ENCODE measurements at regions not wholly inside any gene's neighbourhood (a gene's known extent, or its start where the extent isn't known, plus 50 kb on each side); places are given as distances from the start of the nearest gene placed in this dataset.

GRCh38 chr6:98589536-98589935 is 244.8 kb upstream of the POU3F2 start:
- Mint-ChIP-seq H3K9me3 (peaks cover 3% of the 10 kb centered on the region), H3K36me3 (no peaks in the 10 kb centered on the region), H3K27me3 (peaks cover 11% of the 10 kb centered on the region), H3K27ac (no peak overlapping the region), H3K4me1 (ENCODE audit: unreplicated experiment) (no peaks in the 10 kb centered on the region), H3K4me3 (no peak overlapping the region)
- no peak for DNase-seq (ENCODE audit: extremely low spot score, unreplicated experiment)
- TF ChIP-seq CTCF (conservative IDR thresholded peaks at IDR 0.05) = no peak

- Mint-ChIP-seq H3K9me3 (peaks cover under 1% of the 10 kb centered on the region), H3K4me3 (no peak overlapping the region), H3K27me3 (peaks cover 11% of the 10 kb centered on the region), H3K27ac (no peak overlapping the region), H3K36me3 (no peaks in the 10 kb centered on the region), H3K4me1 (ENCODE audit: unreplicated experiment) (no peaks in the 10 kb centered on the region)
- DNase-seq (ENCODE audit: extremely low spot score, unreplicated experiment) = no peak
- TF ChIP-seq CTCF (conservative IDR thresholded peaks at IDR 0.05) = no peak
Observed at GRCh38 chr6:98590136-98590681, 244.2 kb upstream of the POU3F2 start.

GRCh38 chr6:98590997-98591396 is 243.4 kb upstream of the POU3F2 start:
- no peak for DNase-seq (ENCODE audit: extremely low spot score, unreplicated experiment)
- no peaks in the 10 kb centered on the region for H3K4me1 Mint-ChIP-seq (ENCODE audit: unreplicated experiment)
- H3K27ac Mint-ChIP-seq = no peak overlapping the region
- no peaks in the 10 kb centered on the region for H3K9me3 Mint-ChIP-seq
- no peaks in the 10 kb centered on the region for H3K36me3 Mint-ChIP-seq
- peaks cover 7% of the 10 kb centered on the region for H3K27me3 Mint-ChIP-seq
- no peak for TF ChIP-seq CTCF (conservative IDR thresholded peaks at IDR 0.05)
- no peak overlapping the region for H3K4me3 Mint-ChIP-seq

GRCh38 chr6:98593676-98594075 is 240.7 kb upstream of the POU3F2 start:
- Mint-ChIP-seq H3K36me3 (no peaks in the 10 kb centered on the region), H3K27ac (no peak overlapping the region), H3K4me1 (ENCODE audit: unreplicated experiment) (no peaks in the 10 kb centered on the region), H3K4me3 (no peak overlapping the region), H3K9me3 (no peaks in the 10 kb centered on the region), H3K27me3 (peaks cover 4% of the 10 kb centered on the region)
- no peak for TF ChIP-seq CTCF (conservative IDR thresholded peaks at IDR 0.05)
- DNase-seq (ENCODE audit: extremely low spot score, unreplicated experiment) = no peak

DNA sequence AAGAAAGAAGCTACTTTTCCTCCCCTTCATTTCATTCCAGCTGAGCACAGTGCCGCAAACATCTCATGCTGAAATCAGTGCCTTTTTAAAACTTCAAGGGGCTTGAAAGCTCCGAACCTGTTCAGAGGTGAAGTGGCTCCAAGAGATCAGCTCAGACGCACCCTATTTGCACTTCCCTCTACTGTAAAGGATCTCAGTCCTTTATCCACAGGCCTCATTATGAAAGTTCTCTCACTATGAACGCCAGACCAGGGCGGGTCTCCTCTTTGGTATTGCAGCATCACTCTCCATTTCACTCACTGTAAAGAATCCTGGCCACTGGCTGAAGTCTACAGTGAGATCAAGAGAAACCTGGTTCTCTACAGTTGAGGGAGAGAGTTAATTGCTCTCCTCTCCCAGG is 232.7 kb upstream of the POU3F2 start:
- H3K36me3 Mint-ChIP-seq = no peaks in the 10 kb centered on the region
- H3K4me3 Mint-ChIP-seq = no peak overlapping the region
- H3K9me3 Mint-ChIP-seq = no peaks in the 10 kb centered on the region
- no peak for DNase-seq (ENCODE audit: extremely low spot score, unreplicated experiment)
- peaks cover 2% of the 10 kb centered on the region for H3K27me3 Mint-ChIP-seq
- no peak overlapping the region for H3K27ac Mint-ChIP-seq
- no peaks in the 10 kb centered on the region for H3K4me1 Mint-ChIP-seq (ENCODE audit: unreplicated experiment)
- TF ChIP-seq CTCF (conservative IDR thresholded peaks at IDR 0.05) = no peak

DNA sequence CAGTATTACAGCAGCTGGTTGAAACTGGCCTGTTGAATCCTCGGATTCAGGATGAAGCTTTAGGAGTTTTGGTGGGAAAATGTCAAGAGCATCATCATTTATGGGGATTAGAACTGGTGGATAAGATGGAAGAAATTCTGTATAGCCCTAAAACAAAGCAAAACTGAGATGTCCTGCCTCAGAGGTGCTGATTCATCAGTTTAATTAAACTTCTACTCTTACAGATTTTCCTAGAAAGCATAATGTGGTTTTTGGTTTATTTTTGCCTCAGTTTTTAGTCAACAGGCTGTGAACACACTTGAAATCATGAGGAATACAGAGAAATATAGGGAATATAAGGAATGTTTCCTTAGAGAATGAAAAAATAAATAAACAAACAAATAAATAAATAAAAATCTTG is 228.7 kb upstream of the POU3F2 start:
- TF ChIP-seq CTCF (conservative IDR thresholded peaks at IDR 0.05) = no peak
- no peak for DNase-seq (ENCODE audit: extremely low spot score, unreplicated experiment)
- Mint-ChIP-seq H3K27ac (no peak overlapping the region), H3K4me1 (ENCODE audit: unreplicated experiment) (no peaks in the 10 kb centered on the region), H3K9me3 (no peaks in the 10 kb centered on the region), H3K36me3 (no peaks in the 10 kb centered on the region), H3K4me3 (no peak overlapping the region), H3K27me3 (peaks cover 2% of the 10 kb centered on the region)

Measured in type B pancreatic cell (in vitro differentiated cells).